ENCODE measurements at regions not wholly inside any gene's neighbourhood (a gene's known extent, or its start where the extent isn't known, plus 50 kb on each side); places are given as distances from the start of the nearest gene placed in this dataset.

GRCh38 chr6:84929212-84929611, 164.8 kb upstream of the TBX18 start:
- Histone ChIP-seq H3K79me2 (ENCODE audit: control insufficient read depth, insufficient read depth, low read length) (no peaks in the 10 kb centered on the region), H3K18ac (ENCODE audit: low read length) (no peak overlapping the region), H3K4ac (ENCODE audit: low read depth, low read length) (no peak overlapping the region), H3K23ac (ENCODE audit: low read length) (no peak overlapping the region), H2AK5ac (ENCODE audit: low read length) (no peak overlapping the region), H3K4me1 (ENCODE audit: control insufficient read depth, low read depth, low read length) (no peaks in the 10 kb centered on the region), H3K9ac (ENCODE audit: low read length) (no peak overlapping the region), H3K4me2 (ENCODE audit: low read length) (no peak overlapping the region), H4K5ac (ENCODE audit: low read length) (no peak overlapping the region), H4K8ac (ENCODE audit: low read depth, low read length) (no peak overlapping the region), H3K36me3 (ENCODE audit: control insufficient read depth, insufficient read depth, low read length) (no peaks in the 10 kb centered on the region), H3K27me3 (ENCODE audit: insufficient read depth, low read length, poor library complexity) (no peaks in the 10 kb centered on the region), H3K27ac (ENCODE audit: low read depth, low read length) (no peak overlapping the region), H2BK15ac (replicated peaks; ENCODE audit: low read depth) (no peak overlapping the region), H2BK120ac (ENCODE audit: low read depth, low read length) (no peak overlapping the region), H3K79me1 (ENCODE audit: low read length) (no peaks in the 10 kb centered on the region), H3K4me3 (ENCODE audit: low read length) (no peak overlapping the region), H2BK5ac (ENCODE audit: low read length) (no peak overlapping the region), H3K56ac (ENCODE audit: low read length) (no peak overlapping the region)
- no peak for DNase-seq
- no CpG with 5 or more reads among the region's 1 CpG for WGBS (ENCODE audit: extremely low coverage, insufficient coverage, low lambda C conversion rate)

GRCh38 chr6:84927551-84927950, 163.2 kb upstream of the TBX18 start:
- H4K8ac ChIP-seq (ENCODE audit: low read depth, low read length): no peak overlapping the region
- H3K4me1 ChIP-seq (ENCODE audit: control insufficient read depth, low read depth, low read length): no peaks in the 10 kb centered on the region
- no peak overlapping the region for H3K27ac ChIP-seq (ENCODE audit: low read depth, low read length)
- no peak overlapping the region for H3K4me2 ChIP-seq (ENCODE audit: low read length)
- H3K4me3 ChIP-seq (ENCODE audit: low read length): no peak overlapping the region
- no peaks in the 10 kb centered on the region for H3K79me1 ChIP-seq (ENCODE audit: low read length)
- H3K56ac ChIP-seq (ENCODE audit: low read length): no peak overlapping the region
- no peak overlapping the region for H2BK15ac ChIP-seq (replicated peaks; ENCODE audit: low read depth)
- no peak overlapping the region for H4K5ac ChIP-seq (ENCODE audit: low read length)
- H3K36me3 ChIP-seq (ENCODE audit: control insufficient read depth, insufficient read depth, low read length): no peaks in the 10 kb centered on the region
- H3K79me2 ChIP-seq (ENCODE audit: control insufficient read depth, insufficient read depth, low read length): no peaks in the 10 kb centered on the region
- no peak overlapping the region for H3K9ac ChIP-seq (ENCODE audit: low read length)
- no peak overlapping the region for H2BK5ac ChIP-seq (ENCODE audit: low read length)
- no peak overlapping the region for H2BK120ac ChIP-seq (ENCODE audit: low read depth, low read length)
- no peak overlapping the region for H3K23ac ChIP-seq (ENCODE audit: low read length)
- H2AK5ac ChIP-seq (ENCODE audit: low read length): no peak overlapping the region
- no peak for DNase-seq
- no peak overlapping the region for H3K18ac ChIP-seq (ENCODE audit: low read length)
- no peaks in the 10 kb centered on the region for H3K27me3 ChIP-seq (ENCODE audit: insufficient read depth, low read length, poor library complexity)
- no peak overlapping the region for H3K4ac ChIP-seq (ENCODE audit: low read depth, low read length)

GRCh38 chr6:84926189-84927155, 162.1 kb upstream of the TBX18 start:
- Histone ChIP-seq H4K5ac (ENCODE audit: low read length) (no peak overlapping the region), H3K79me2 (ENCODE audit: control insufficient read depth, insufficient read depth, low read length) (no peaks in the 10 kb centered on the region), H3K4me1 (ENCODE audit: control insufficient read depth, low read depth, low read length) (no peaks in the 10 kb centered on the region), H3K27ac (ENCODE audit: low read depth, low read length) (no peak overlapping the region), H3K4me2 (ENCODE audit: low read length) (no peak overlapping the region), H3K23ac (ENCODE audit: low read length) (no peak overlapping the region), H2BK5ac (ENCODE audit: low read length) (no peak overlapping the region), H3K56ac (ENCODE audit: low read length) (no peak overlapping the region), H3K4me3 (ENCODE audit: low read length) (no peak overlapping the region), H3K36me3 (ENCODE audit: control insufficient read depth, insufficient read depth, low read length) (no peaks in the 10 kb centered on the region), H3K9ac (ENCODE audit: low read length) (no peak overlapping the region), H3K27me3 (ENCODE audit: insufficient read depth, low read length, poor library complexity) (no peaks in the 10 kb centered on the region), H3K18ac (ENCODE audit: low read length) (no peak overlapping the region), H2BK15ac (replicated peaks; ENCODE audit: low read depth) (no peak overlapping the region), H3K4ac (ENCODE audit: low read depth, low read length) (no peak overlapping the region), H2BK120ac (ENCODE audit: low read depth, low read length) (no peak overlapping the region), H4K8ac (ENCODE audit: low read depth, low read length) (no peak overlapping the region), H2AK5ac (ENCODE audit: low read length) (no peak overlapping the region), H3K79me1 (ENCODE audit: low read length) (no peaks in the 10 kb centered on the region)
- DNase-seq: no peak
- WGBS (ENCODE audit: extremely low coverage, insufficient coverage, low lambda C conversion rate): no CpG with 5 or more reads among the region's 5 CpGs

- H3K4me1 ChIP-seq (ENCODE audit: control insufficient read depth, low read depth, low read length): no peaks in the 10 kb centered on the region
- no CpG with 5 or more reads among the region's 1 CpG for WGBS (ENCODE audit: extremely low coverage, insufficient coverage, low lambda C conversion rate)
- H2AK5ac ChIP-seq (ENCODE audit: low read length): no peak overlapping the region
- no peaks in the 10 kb centered on the region for H3K79me1 ChIP-seq (ENCODE audit: low read length)
- no peak overlapping the region for H3K4me2 ChIP-seq (ENCODE audit: low read length)
- H3K18ac ChIP-seq (ENCODE audit: low read length): no peak overlapping the region
- H4K5ac ChIP-seq (ENCODE audit: low read length): no peak overlapping the region
- H2BK120ac ChIP-seq (ENCODE audit: low read depth, low read length): no peak overlapping the region
- no peak overlapping the region for H3K27ac ChIP-seq (ENCODE audit: low read depth, low read length)
- H3K79me2 ChIP-seq (ENCODE audit: control insufficient read depth, insufficient read depth, low read length): no peaks in the 10 kb centered on the region
- no peak overlapping the region for H3K56ac ChIP-seq (ENCODE audit: low read length)
- no peak overlapping the region for H3K4ac ChIP-seq (ENCODE audit: low read depth, low read length)
- no peak overlapping the region for H3K9ac ChIP-seq (ENCODE audit: low read length)
- H3K23ac ChIP-seq (ENCODE audit: low read length): no peak overlapping the region
- H4K8ac ChIP-seq (ENCODE audit: low read depth, low read length): no peak overlapping the region
- no peaks in the 10 kb centered on the region for H3K36me3 ChIP-seq (ENCODE audit: control insufficient read depth, insufficient read depth, low read length)
- peak; percentile 31 for DNase-seq
- no peak overlapping the region for H2BK5ac ChIP-seq (ENCODE audit: low read length)
- no peaks in the 10 kb centered on the region for H3K27me3 ChIP-seq (ENCODE audit: insufficient read depth, low read length, poor library complexity)
- no peak overlapping the region for H3K4me3 ChIP-seq (ENCODE audit: low read length)
- no peak overlapping the region for H2BK15ac ChIP-seq (replicated peaks; ENCODE audit: low read depth)
These were observed 157.5 kb upstream of the TBX18 start for GRCh38 chr6:84921891-84922290.

- Histone ChIP-seq H2BK5ac (ENCODE audit: low read length) (no peak overlapping the region), H3K27ac (ENCODE audit: low read depth, low read length) (no peak overlapping the region), H3K4me1 (ENCODE audit: control insufficient read depth, low read depth, low read length) (no peaks in the 10 kb centered on the region), H3K56ac (ENCODE audit: low read length) (no peak overlapping the region), H3K27me3 (ENCODE audit: insufficient read depth, low read length, poor library complexity) (no peaks in the 10 kb centered on the region), H3K4me2 (ENCODE audit: low read length) (no peak overlapping the region), H3K23ac (ENCODE audit: low read length) (no peak overlapping the region), H4K5ac (ENCODE audit: low read length) (no peak overlapping the region), H3K18ac (ENCODE audit: low read length) (no peak overlapping the region), H2BK120ac (ENCODE audit: low read depth, low read length) (no peak overlapping the region), H3K79me2 (ENCODE audit: control insufficient read depth, insufficient read depth, low read length) (no peaks in the 10 kb centered on the region), H3K36me3 (ENCODE audit: control insufficient read depth, insufficient read depth, low read length) (no peaks in the 10 kb centered on the region), H2AK5ac (ENCODE audit: low read length) (no peak overlapping the region), H3K4me3 (ENCODE audit: low read length) (no peak overlapping the region), H2BK15ac (replicated peaks; ENCODE audit: low read depth) (no peak overlapping the region), H4K8ac (ENCODE audit: low read depth, low read length) (no peak overlapping the region), H3K79me1 (ENCODE audit: low read length) (no peaks in the 10 kb centered on the region), H3K9ac (ENCODE audit: low read length) (no peak overlapping the region), H3K4ac (ENCODE audit: low read depth, low read length) (no peak overlapping the region)
- WGBS (ENCODE audit: extremely low coverage, insufficient coverage, low lambda C conversion rate): no CpG with 5 or more reads among the region's 1 CpG
- no peak for DNase-seq
These were observed 155.6 kb upstream of the TBX18 start for GRCh38 chr6:84920021-84920420.

GRCh38 chr6:84916704-84917103, 152.3 kb upstream of the TBX18 start:
- Histone ChIP-seq H4K5ac (ENCODE audit: low read length) (no peak overlapping the region), H3K4me2 (ENCODE audit: low read length) (no peak overlapping the region), H3K4ac (ENCODE audit: low read depth, low read length) (no peak overlapping the region), H3K18ac (ENCODE audit: low read length) (no peak overlapping the region), H4K8ac (ENCODE audit: low read depth, low read length) (no peak overlapping the region), H3K4me3 (ENCODE audit: low read length) (no peak overlapping the region), H2BK120ac (ENCODE audit: low read depth, low read length) (no peak overlapping the region), H3K56ac (ENCODE audit: low read length) (no peak overlapping the region), H3K79me1 (ENCODE audit: low read length) (no peaks in the 10 kb centered on the region), H2BK15ac (replicated peaks; ENCODE audit: low read depth) (no peak overlapping the region), H3K27me3 (ENCODE audit: insufficient read depth, low read length, poor library complexity) (no peaks in the 10 kb centered on the region), H3K23ac (ENCODE audit: low read length) (no peak overlapping the region), H3K4me1 (ENCODE audit: control insufficient read depth, low read depth, low read length) (no peaks in the 10 kb centered on the region), H3K79me2 (ENCODE audit: control insufficient read depth, insufficient read depth, low read length) (no peaks in the 10 kb centered on the region), H2BK5ac (ENCODE audit: low read length) (no peak overlapping the region), H3K9ac (ENCODE audit: low read length) (no peak overlapping the region), H2AK5ac (ENCODE audit: low read length) (no peak overlapping the region), H3K36me3 (ENCODE audit: control insufficient read depth, insufficient read depth, low read length) (no peaks in the 10 kb centered on the region), H3K27ac (ENCODE audit: low read depth, low read length) (no peak overlapping the region)
- no CpG with 5 or more reads among the region's 3 CpGs for WGBS (ENCODE audit: extremely low coverage, insufficient coverage, low lambda C conversion rate)
- DNase-seq: no peak
